ENCODE measurements at regions not wholly inside any gene's neighbourhood (a gene's known extent, or its start where the extent isn't known, plus 50 kb on each side); places are given as distances from the start of the nearest gene placed in this dataset.

DNA sequence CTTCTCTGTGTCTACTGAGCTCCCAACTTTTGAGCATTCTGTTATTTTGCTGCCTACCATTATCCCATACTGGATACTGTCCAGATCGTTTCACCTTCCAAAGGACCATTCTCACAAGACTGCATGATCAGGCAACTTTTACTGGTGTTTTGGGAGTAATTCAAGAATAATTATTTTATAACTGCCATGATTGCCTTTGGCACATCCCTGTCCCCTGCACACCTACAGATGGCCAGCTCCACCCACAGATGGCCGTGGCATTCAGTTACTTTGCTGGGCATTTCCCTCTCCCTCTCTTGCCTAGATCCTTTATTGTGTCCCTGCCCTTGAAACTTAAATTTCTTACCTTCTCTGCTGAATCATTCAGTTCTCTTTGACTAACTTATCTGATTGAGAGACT, 263.9 kb downstream of the DIPK2A start:
- no peak for DNase-seq

- DNase-seq, result no peak
These were observed 265.7 kb downstream of the DIPK2A start for GRCh38 chr3:144237351-144237750.

- DNase-seq, result no peak
These were observed 269.8 kb downstream of the DIPK2A start for GRCh38 chr3:144241404-144241803.

- no peak for DNase-seq
These were observed 271.1 kb downstream of the DIPK2A start for GRCh38 chr3:144242747-144243146.

- no peak for DNase-seq
These were observed 273.0 kb downstream of the DIPK2A start for GRCh38 chr3:144244662-144245061.

GRCh38 chr3:144252896-144253295, 281.3 kb downstream of the DIPK2A start:
- DNase-seq, result no peak

DNA sequence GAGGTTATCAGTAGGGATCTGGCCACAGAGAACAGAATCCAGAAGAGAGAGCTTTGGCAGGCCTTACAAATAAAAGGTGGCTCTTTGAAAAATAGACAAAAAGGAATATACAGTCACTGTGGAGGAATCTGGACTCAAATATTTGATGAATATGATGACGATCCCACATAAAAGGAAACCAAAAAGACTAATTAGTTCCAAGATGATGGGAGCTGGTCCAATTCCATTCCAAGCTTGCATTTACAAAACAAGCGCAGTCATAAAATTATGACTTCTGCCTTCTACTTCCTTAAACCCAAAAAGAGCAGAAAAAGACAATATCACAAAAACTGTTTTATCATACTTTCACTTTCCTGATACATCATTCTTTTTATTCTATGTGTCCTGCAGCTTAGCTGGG, 285.8 kb downstream of the DIPK2A start:
- DNase-seq, result no peak

GRCh38 chr3:144259267-144259666, 287.6 kb downstream of the DIPK2A start:
- no peak for DNase-seq

- no peak for DNase-seq
These were observed 292.1 kb downstream of the DIPK2A start for GRCh38 chr3:144263706-144264105.

- DNase-seq, result no peak
These were observed 292.7 kb downstream of the DIPK2A start for GRCh38 chr3:144264350-144264749.

- no peak for DNase-seq
These were observed 293.2 kb downstream of the DIPK2A start for GRCh38 chr3:144264794-144265193.

DNA sequence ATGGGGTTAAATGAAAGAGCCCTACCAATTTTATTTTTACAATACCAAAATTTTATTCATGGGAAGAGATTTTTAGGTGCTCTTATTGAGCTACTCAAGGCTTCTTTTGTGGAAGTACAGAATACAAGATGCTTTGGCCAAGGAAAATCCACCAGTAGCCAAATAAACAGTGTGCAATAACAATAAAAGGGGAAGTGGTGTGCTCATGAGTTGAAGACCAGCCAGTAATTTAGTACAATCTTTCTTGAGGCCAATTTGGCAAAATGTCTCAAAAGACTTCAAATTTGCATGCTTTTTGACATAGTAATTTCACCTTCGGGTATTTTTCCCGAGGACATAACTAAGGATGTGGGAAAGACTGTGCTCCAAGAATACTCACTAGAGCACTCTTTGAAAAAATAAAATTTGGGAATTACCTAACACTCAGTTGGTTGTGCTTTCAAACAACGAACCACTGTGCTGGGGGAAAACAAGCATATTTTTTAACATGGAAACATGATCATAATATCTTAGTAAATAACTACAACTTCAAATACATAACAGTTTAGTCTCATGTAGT, 294.0 kb downstream of the DIPK2A start:
- DNase-seq, result no peak

DNA sequence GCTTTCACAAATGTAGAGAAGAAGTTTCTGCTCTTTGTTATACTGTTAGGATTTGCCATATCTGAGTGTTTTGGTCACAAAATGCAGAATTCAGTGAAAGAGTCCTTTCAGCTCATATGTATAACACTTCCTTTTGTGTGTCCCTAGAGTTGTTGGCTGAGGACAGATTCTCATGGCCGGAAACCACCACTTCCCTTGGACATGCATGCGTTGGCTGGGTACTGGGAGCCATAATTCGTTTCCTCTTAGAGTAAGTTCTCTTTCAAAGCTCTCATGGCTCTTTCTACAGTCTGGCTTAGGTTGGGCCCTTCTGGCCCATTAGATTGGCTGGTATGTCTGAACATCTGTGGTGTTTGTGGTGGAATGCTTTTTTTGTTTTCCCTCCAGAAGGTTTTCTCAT, 298.5 kb downstream of the DIPK2A start:
- no peak for DNase-seq

DNA sequence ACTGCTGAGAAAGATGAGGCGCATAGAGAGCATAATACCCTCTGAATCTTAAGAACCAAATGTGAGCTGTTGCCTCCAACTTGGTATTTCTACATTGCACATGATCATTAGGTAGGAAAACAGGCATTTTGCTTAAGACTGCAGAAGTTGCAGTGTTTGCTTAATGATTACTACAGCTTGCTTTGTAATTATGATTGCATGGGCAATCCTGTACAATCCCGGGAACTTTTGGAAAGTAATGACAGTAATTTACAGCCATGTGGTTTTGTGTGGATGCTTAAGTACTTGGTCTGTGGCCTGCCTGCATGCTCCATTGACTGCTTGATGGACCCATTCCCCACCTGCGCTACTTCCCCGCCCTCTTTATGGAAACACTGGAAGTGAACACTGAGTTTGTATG, 301.1 kb downstream of the DIPK2A start:
- DNase-seq, result peak; percentile 95

DNA sequence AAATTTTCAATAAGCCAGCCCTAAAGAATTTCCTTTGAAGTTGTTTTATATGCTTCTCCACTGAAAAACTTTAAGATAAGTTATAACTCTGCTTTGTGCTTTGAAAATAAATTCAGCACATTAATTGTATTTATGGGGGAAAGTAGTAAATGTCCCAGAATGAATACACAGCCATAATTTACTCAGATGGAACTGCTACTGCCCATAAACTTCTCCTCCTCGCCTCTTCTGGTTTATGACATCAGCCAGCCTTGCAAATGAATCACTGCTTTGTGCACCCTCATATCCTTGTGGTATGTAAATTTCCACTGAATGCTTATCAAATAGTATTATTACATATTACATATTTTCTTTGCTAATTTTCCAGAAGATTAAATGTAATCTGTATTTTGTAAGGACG, 302.0 kb downstream of the DIPK2A start:
- DNase-seq, result no peak

GRCh38 chr3:144275005-144275404, 303.4 kb downstream of the DIPK2A start:
- DNase-seq, result no peak

DNA sequence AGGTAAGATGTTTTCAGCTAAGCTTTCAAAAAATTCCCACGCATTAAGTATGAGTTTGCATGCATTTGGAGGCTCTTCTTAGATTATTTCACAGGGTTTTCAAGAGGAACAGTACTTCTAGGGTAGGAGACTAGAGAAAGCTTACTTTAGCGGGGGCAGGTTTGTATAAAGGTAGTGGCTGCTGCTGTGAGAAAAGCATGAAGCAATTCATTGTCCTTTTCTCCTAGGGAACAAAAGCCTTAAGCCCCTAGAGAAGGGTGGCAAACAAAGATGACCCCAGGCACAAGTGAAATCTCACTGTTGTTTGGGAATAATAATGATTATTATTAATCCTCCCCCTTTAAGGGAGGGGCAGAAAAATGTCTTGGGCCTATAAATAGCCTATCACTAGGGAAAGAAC, 310.7 kb downstream of the DIPK2A start:
- peak; percentile 56 for DNase-seq

GRCh38 chr3:144286235-144286910, 314.8 kb downstream of the DIPK2A start:
- DNase-seq, result no peak

DNA sequence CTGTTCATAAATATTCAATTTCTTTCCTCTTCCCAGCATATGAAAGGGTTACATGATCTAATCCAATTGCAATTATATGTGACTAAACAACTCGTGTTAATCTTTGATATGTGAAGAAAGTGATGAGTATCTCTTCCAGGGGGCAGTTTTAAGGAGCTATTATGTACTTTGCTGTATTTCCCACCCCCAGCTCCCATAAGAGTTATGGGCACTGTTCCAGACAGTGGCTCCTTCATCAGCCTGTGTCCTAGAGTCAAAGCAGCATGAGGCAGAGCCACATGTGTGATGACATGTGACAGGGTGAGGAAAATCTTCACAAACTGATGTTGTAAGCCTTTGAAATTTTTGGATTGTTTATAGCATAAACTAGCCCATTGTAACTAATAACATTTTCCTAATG, 315.4 kb downstream of the DIPK2A start:
- DNase-seq, result no peak

DNA sequence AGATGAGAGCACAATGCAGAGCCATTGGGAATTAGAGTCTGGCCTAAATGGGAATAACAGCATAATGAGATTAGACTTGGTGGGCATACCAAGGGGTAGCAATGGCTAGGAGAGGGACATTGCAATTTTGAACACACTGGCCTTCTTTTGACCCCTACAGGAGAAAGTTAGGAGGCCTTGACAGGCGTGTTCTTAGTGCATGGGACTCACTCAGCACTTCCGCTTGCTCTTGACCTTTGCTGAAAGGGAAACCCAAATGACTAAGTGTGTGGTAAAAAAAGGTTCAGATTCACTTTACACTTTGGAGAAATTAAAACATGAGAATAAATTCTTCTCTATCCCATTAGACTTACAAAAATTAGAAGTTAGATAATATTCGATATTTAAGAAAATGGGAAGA, 317.4 kb downstream of the DIPK2A start:
- no peak for DNase-seq

DNA sequence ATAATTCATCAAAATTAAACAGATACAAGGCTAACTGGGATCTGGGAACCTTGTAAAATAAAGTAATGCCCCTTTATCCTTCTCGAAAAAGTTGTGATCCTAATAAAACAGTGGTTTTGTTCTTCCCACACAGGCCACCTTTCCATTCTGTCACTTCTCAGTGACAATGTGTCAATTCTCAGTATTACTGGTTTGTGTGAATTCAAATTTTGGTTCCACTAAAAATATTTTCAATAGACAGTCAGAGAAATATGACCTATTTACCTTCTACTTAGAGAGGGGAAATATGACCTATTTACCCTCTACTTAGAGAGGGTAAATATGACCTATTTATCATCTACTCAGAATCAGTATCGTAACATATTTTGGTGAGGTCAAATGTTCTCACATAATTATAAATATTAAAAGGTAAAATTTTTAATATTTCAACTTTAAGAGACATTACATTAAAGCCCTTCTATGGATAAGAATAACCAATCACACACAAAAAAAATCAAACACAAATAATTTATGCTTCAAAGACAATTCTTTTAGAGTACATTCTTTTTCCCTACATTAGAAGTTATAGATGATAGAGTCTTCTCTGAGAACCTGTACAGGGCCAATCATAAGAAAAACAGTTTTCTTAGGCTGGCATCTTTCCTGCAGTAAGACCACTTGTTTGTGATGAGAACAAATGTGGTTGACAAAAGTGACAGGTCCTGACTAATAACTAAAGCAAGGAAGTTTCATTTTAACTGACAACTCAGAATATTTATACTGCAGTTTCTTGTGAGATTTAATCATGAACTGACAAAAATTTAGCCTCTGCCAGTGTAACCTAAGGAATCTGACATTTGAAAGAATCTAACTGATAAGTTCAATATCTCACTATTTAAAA, 323.3 kb downstream of the DIPK2A start:
- DNase-seq, result no peak

DNA sequence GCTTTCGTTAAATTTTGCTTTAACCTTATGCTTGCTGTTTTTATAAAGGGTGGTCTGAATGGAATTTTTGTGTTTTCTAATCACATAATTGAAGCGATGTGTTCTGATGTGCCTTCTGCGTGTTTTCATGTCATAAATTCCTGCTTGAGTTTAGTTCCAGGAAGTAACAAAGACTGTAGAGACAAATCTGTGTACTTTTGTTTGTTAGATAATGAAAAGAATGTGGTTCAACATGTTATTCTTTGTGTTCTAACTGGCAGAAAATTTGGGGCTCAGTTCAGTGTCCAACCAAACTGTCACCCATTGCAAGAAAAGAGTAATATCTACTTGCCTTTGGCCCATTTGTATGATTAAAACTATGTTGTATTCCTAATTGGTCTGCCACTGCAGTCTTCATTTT, 324.0 kb downstream of the DIPK2A start:
- no peak for DNase-seq

GRCh38 chr3:144296808-144297207, 325.2 kb downstream of the DIPK2A start:
- no peak for DNase-seq

DNA sequence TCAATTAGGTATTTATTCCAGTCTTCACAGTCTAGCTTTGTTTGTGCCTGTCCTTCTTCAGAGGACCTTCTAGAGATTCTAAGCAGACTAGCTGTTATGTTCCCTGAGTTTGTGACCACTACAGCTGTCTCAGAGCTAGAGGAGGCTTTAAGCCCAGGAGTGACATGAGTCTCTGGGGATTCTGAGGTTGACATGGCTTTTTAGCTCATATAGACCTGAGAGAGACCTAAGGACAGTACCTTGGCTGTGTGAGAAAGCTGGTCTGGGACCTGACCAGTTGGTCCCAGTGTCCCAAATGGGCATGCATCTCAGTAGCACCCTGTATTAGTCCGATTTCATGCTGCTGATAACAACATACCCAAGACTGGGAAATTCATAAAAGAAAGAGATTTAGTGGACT, 330.2 kb downstream of the DIPK2A start:
- DNase-seq, result no peak
